DOHH2 (cell line): ENCODE measurements at regions not wholly inside any gene's neighbourhood (a gene's known extent, or its start where the extent isn't known, plus 50 kb on each side); places are given as distances from the start of the nearest gene placed in this dataset.

ENCODE experiments used
- EZH2phosphoT487 ChIP-seq: fragments of 200-600 bp; sonication (generic); IDR thresholded peaks from 2 replicates; pipeline ENCODE4 v1.6.1; 2017; ENCODE audit warnings: borderline replicate concordance, mild to moderate bottlenecking, antibody characterized with exemption, low read length, moderate library complexity, mixed read lengths
- TF ChIP-seq, protein P1 (sequence below): fragments of 200-600 bp; sonication (generic); IDR thresholded peaks from one replicate; pipeline ENCODE4 v1.5.1; 2014; ENCODE audit warnings: antibody characterized with exemption, mild to moderate bottlenecking, low read depth, low read length; ENCODE audit not compliant: poor library complexity, severe bottlenecking

DNA sequence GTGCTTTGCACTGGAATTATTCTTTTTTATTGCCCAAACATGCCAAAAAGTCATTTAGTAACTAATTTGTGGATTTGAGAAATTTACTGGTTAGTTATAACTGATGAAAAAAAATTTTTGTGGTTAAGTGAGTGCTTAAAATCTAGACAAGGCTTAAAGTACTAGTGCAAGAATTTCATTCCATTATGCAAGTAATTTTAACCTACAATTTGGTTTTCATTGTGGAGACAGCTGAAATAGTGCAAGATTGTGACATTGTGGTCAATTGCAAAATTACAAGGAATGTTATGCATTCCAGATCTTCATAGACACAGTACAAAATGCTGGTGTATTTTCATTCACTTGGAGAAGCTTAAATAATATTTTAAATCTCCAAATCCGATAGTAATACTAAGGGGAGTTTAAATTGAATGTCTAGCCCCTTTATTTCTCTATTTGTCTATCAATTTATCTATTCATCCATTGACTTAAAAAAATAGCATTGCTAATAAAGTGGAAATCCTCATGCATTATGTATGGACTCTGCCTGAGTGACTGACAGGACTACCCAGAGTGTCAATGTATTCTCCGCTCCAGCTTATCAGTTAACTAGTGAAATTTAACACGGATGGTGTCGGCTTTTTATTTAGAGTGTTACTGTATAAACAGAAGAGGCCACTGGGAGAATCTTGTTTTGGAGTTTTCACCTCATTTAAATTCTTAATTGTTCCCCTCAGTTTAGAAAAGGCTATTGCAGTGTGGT, 125.9 kb downstream of the ALX1 start:
- TF ChIP-seq, protein P1, sequence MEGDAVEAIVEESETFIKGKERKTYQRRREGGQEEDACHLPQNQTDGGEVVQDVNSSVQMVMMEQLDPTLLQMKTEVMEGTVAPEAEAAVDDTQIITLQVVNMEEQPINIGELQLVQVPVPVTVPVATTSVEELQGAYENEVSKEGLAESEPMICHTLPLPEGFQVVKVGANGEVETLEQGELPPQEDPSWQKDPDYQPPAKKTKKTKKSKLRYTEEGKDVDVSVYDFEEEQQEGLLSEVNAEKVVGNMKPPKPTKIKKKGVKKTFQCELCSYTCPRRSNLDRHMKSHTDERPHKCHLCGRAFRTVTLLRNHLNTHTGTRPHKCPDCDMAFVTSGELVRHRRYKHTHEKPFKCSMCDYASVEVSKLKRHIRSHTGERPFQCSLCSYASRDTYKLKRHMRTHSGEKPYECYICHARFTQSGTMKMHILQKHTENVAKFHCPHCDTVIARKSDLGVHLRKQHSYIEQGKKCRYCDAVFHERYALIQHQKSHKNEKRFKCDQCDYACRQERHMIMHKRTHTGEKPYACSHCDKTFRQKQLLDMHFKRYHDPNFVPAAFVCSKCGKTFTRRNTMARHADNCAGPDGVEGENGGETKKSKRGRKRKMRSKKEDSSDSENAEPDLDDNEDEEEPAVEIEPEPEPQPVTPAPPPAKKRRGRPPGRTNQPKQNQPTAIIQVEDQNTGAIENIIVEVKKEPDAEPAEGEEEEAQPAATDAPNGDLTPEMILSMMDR: no peak
- no peak for TF ChIP-seq EZH2phosphoT487
